ENCODE measurements at regions not wholly inside any gene's neighbourhood (a gene's known extent, or its start where the extent isn't known, plus 50 kb on each side); places are given as distances from the start of the nearest gene placed in this dataset.

DNA sequence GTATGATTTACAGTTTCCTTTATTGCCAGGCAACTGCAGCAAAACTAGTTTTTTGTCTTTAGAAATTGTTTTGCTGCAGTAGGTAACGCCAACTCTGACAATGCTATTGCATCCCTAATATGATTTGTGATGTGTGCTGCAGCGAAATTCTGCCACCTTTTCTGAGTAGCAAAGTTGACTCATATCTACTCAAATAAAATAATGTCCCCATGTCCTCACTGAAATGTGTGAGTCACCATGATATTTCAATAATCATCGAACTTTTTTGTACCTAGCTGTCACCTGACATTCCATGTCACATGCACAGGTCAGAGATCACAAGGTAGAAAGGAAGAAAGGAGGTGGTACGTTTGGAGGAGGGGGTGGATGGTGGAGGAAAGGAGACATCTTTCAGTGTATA lies 205.0 kb downstream of the RAD51AP2 start:
- Mint-ChIP-seq H3K9me3 (no peaks in the 10 kb centered on the region), H3K4me3 (no peak overlapping the region), H3K36me3 (no peaks in the 10 kb centered on the region), H3K4me1 (no peaks in the 10 kb centered on the region), H3K27me3 (ENCODE audit: low read depth in 2 of 2) (no peaks in the 10 kb centered on the region), H3K27ac (no peak overlapping the region)
- DNase-seq (no peak), ATAC-seq (no peak)
- no peaks in the 10 kb centered on the region for H3K36me3 ChIP-seq (ENCODE audit: control insufficient read depth, insufficient read depth, low read length)
- no peaks in the 10 kb centered on the region for H3K9me3 ChIP-seq (ENCODE audit: control insufficient read depth, insufficient read depth, low read length)
- no peaks in the 10 kb centered on the region for H3K4me1 ChIP-seq (ENCODE audit: control insufficient read depth, insufficient read depth, low read length)
- no peak overlapping the region for H3K4me3 ChIP-seq (ENCODE audit: low read length)
- H3K27ac ChIP-seq (ENCODE audit: low read length): no peak overlapping the region
- TF ChIP-seq, protein P1, sequence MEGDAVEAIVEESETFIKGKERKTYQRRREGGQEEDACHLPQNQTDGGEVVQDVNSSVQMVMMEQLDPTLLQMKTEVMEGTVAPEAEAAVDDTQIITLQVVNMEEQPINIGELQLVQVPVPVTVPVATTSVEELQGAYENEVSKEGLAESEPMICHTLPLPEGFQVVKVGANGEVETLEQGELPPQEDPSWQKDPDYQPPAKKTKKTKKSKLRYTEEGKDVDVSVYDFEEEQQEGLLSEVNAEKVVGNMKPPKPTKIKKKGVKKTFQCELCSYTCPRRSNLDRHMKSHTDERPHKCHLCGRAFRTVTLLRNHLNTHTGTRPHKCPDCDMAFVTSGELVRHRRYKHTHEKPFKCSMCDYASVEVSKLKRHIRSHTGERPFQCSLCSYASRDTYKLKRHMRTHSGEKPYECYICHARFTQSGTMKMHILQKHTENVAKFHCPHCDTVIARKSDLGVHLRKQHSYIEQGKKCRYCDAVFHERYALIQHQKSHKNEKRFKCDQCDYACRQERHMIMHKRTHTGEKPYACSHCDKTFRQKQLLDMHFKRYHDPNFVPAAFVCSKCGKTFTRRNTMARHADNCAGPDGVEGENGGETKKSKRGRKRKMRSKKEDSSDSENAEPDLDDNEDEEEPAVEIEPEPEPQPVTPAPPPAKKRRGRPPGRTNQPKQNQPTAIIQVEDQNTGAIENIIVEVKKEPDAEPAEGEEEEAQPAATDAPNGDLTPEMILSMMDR (IDR thresholded peaks at IDR 0.05): no peak
- whole genome bisulfite sequencing (ENCODE audit: insufficient coverage): 83% methylated on average over 3 of the region's 4 CpGs
- no peaks in the 10 kb centered on the region for H3K27me3 ChIP-seq (ENCODE audit: control insufficient read depth, insufficient read depth, low read length)
- intact Hi-C loops (cut with micrococcal nuclease): no loop called here

DNA sequence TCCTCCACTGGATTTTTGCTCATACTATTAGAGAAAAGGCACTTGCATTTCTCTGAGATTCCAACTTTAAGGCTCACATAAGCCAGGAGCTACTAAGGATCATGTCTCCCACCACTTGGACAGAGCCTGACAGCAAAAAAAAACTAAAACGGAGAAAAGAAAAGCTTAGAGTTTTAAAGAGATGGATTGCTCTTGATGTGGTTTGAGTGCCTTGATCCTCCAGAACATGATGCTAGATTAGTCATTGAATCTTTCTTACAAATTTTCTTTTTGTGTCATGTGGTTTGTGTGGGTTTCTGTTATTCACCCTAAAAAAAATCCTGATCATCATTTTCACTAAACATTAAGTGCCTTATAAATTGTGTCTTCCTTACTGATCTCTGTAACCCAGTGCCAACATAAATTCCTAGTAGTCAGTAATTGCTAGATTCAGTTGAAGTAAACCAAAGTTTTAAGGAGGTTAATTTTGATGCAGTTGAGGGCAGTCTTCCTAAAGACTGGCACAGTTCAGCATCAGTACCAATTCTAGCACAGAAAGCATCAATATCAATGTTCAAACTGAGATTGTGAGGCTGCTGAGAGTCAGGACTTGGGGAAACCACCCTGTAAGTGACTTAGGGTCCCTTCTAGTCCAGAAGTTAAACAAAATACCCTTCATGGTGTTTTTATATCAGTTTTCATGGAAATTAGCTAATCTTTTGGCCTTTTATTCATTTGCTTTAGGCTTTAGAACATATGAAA lies 206.3 kb downstream of the RAD51AP2 start:
- ATAC-seq (no peak), DNase-seq (no peak)
- Mint-ChIP-seq H3K36me3 (no peaks in the 10 kb centered on the region), H3K4me1 (no peaks in the 10 kb centered on the region), H3K27me3 (ENCODE audit: low read depth in 2 of 2) (no peaks in the 10 kb centered on the region), H3K4me3 (no peak overlapping the region), H3K9me3 (no peaks in the 10 kb centered on the region), H3K27ac (no peak overlapping the region)
- Histone ChIP-seq H3K4me3 (ENCODE audit: low read length) (no peak overlapping the region), H3K27ac (ENCODE audit: low read length) (no peak overlapping the region), H3K4me1 (ENCODE audit: control insufficient read depth, insufficient read depth, low read length) (no peaks in the 10 kb centered on the region), H3K9me3 (ENCODE audit: control insufficient read depth, insufficient read depth, low read length) (no peaks in the 10 kb centered on the region), H3K36me3 (ENCODE audit: control insufficient read depth, insufficient read depth, low read length) (no peaks in the 10 kb centered on the region), H3K27me3 (ENCODE audit: control insufficient read depth, insufficient read depth, low read length) (no peaks in the 10 kb centered on the region)
- intact Hi-C loops (cut with micrococcal nuclease): no loop called here
- TF ChIP-seq, protein P1 (IDR thresholded peaks at IDR 0.05): no peak
- 20% methylated on average over 1 of the region's 1 CpG for WGBS (ENCODE audit: insufficient coverage)

DNA sequence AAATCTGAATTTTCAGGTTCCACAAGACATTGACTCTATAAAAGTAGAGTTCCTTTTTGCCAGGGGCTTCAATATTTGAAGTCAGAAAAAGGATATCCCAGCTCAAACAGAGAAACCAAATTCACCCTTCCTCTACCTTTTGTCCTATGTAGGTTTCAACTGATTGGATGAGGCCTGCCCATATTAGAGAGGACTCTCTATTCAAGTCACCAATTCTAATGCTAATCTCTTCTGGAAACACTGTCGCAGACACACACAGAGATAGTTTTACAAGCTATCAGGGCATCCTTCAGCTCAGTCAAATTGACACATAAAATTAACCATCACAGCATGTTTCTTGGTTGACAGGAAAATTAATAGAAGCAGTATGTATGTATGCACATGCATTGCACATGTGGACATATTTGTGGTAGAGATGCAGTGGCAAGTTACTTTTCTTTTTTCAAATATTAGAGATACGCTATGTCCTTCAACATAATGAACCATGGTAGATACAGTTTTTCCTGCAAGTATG lies 207.1 kb downstream of the RAD51AP2 start:
- Mint-ChIP-seq H3K27me3 (ENCODE audit: low read depth in 2 of 2) (no peaks in the 10 kb centered on the region), H3K9me3 (no peaks in the 10 kb centered on the region), H3K4me1 (no peaks in the 10 kb centered on the region), H3K27ac (no peak overlapping the region), H3K36me3 (no peaks in the 10 kb centered on the region), H3K4me3 (no peak overlapping the region)
- TF ChIP-seq, protein P1 (IDR thresholded peaks at IDR 0.05): no peak
- Histone ChIP-seq H3K27me3 (ENCODE audit: control insufficient read depth, insufficient read depth, low read length) (no peaks in the 10 kb centered on the region), H3K36me3 (ENCODE audit: control insufficient read depth, insufficient read depth, low read length) (no peaks in the 10 kb centered on the region), H3K9me3 (ENCODE audit: control insufficient read depth, insufficient read depth, low read length) (no peaks in the 10 kb centered on the region), H3K4me1 (ENCODE audit: control insufficient read depth, insufficient read depth, low read length) (no peaks in the 10 kb centered on the region), H3K27ac (ENCODE audit: low read length) (no peak overlapping the region), H3K4me3 (ENCODE audit: low read length) (no peak overlapping the region)
- ATAC-seq: no peak
- 92% methylated on average over 1 of the region's 2 CpGs for WGBS (ENCODE audit: insufficient coverage)
- DNase-seq: no peak
- intact Hi-C loops (cut with micrococcal nuclease): no loop called here
